ENCODE measurements at regions not wholly inside any gene's neighbourhood (a gene's known extent, or its start where the extent isn't known, plus 50 kb on each side); places are given as distances from the start of the nearest gene placed in this dataset.

- no peak overlapping the region for H3K4me3 ChIP-seq (ENCODE audit: low read depth, low read length)
- no peak for TF ChIP-seq CTCF (IDR thresholded peaks at IDR 0.05; ENCODE audit: insufficient read depth, low read length)
- no peak for DNase-seq (ENCODE audit: low read depth)
Observed at GRCh38 chr1:114037962-114038816, 58.9 kb downstream of the OLFML3 start.
